HEK293 (cell line): ENCODE measurements at regions not wholly inside any gene's neighbourhood (a gene's known extent, or its start where the extent isn't known, plus 50 kb on each side); places are given as distances from the start of the nearest gene placed in this dataset.

Experiments
- CTCF ChIA-PET: fragments of 350-600 bp; formaldehyde crosslinking; extraction: SDS; loops from one replicate; lab custom pipeline; 2021; ENCODE audit warnings: antibody characterized with exemption; lab: Yijun Ruan, JAX
- POLR2A ChIA-PET: fragments of 300-600 bp; formaldehyde crosslinking; extraction: SDS; loops from one replicate; lab custom pipeline; 2020; ENCODE audit warnings: antibody characterized with exemption, inconsistent platforms; lab: Yijun Ruan, JAX
- H3K27ac ChIP-seq: fragments of 200-500 bp; sonication (Bioruptor generic); 2 replicates; pipeline ENCODE4 v1.5.1; 2014; ENCODE audit warnings: low read depth, low read length, control low read depth, inconsistent platforms; ENCODE audit errors: extremely low read depth
- H3K36me3 ChIP-seq, 2 experiments: fragments of 200-500 bp in 1 of 2; sonication (Bioruptor generic) in 1 of 2; 1 replicate in 1 of 2; 2 replicates in 1 of 2; pipeline ENCODE4 v1.5.1; 2014 to 2017; ENCODE audit warnings: inconsistent platforms in 2 of 2, low read length in 2 of 2; ENCODE audit not compliant: control insufficient read depth in 2 of 2, insufficient read depth in 1 of 2
- H3K4me1 ChIP-seq: fragments of 200-500 bp; sonication (Bioruptor generic); 2 replicates; pipeline ENCODE4 v1.5.1; 2014; ENCODE audit warnings: mild to moderate bottlenecking, low read length, inconsistent platforms; ENCODE audit not compliant: control insufficient read depth, insufficient read depth
- H3K4me3 ChIP-seq: 2 replicates; pipeline ENCODE4 v1.5.1; 2011; ENCODE audit warnings: low read depth, mild to moderate bottlenecking, control low read depth, low read length, moderate library complexity
- H3K9me3 ChIP-seq: fragments of 200-500 bp; sonication (Bioruptor generic); 2 replicates; pipeline ENCODE4 v1.5.1; 2014; ENCODE audit warnings: low read depth, low read length, inconsistent platforms; ENCODE audit not compliant: control insufficient read depth, insufficient read depth
- EGR2 ChIP-seq: fragments of 450-650 bp; formaldehyde crosslinking; IDR thresholded peaks from 2 replicates; pipeline ENCODE4 v1.5.1; 2016; ENCODE audit warnings: low read depth, missing biosample characterization, missing genetic modification characterization
- HOXD13 ChIP-seq: sonication (generic); formaldehyde crosslinking; IDR thresholded peaks from 2 replicates; pipeline ENCODE4 v1.8.0; 2022; ENCODE audit warnings: missing genetic modification reagents, borderline replicate concordance
- KLF9 ChIP-seq: fragments of 450-650 bp; formaldehyde crosslinking; IDR thresholded peaks from 2 replicates; pipeline ENCODE4 v1.5.1; 2016; ENCODE audit warnings: missing biosample characterization, missing genetic modification characterization, low read depth
- ZNF10 ChIP-seq: fragments of 450-650 bp; formaldehyde crosslinking; IDR thresholded peaks from 2 replicates; pipeline ENCODE4 v1.5.1; 2017; ENCODE audit warnings: missing biosample characterization, missing genetic modification characterization
- ZNF146 ChIP-seq: fragments of 450-650 bp; formaldehyde crosslinking; IDR thresholded peaks from 2 replicates; pipeline ENCODE4 v1.5.1; 2016; ENCODE audit warnings: missing biosample characterization, missing genetic modification characterization
- ZNF169 ChIP-seq: fragments of 450-650 bp; formaldehyde crosslinking; IDR thresholded peaks from 2 replicates; pipeline ENCODE4 v1.5.1; 2016; ENCODE audit warnings: missing biosample characterization, missing genetic modification characterization
- ZNF202 ChIP-seq: fragments of 450-650 bp; formaldehyde crosslinking; IDR thresholded peaks from 2 replicates; pipeline ENCODE4 v1.5.1; 2016; ENCODE audit warnings: missing biosample characterization, missing genetic modification characterization, borderline replicate concordance
- ZNF214 ChIP-seq: fragments of 450-650 bp; formaldehyde crosslinking; IDR thresholded peaks from 2 replicates; pipeline ENCODE4 v1.5.1; 2017; ENCODE audit warnings: missing biosample characterization, mild to moderate bottlenecking, missing genetic modification characterization, borderline replicate concordance
- ZNF248 ChIP-seq: fragments of 450-650 bp; formaldehyde crosslinking; IDR thresholded peaks from 2 replicates; pipeline ENCODE4 v1.5.1; 2017; ENCODE audit warnings: missing biosample characterization, missing genetic modification characterization
- ZNF26 ChIP-seq: fragments of 450-650 bp; formaldehyde crosslinking; IDR thresholded peaks from 2 replicates; pipeline ENCODE4 v1.5.1; 2016; ENCODE audit warnings: missing biosample characterization, missing genetic modification characterization
- ZNF302 ChIP-seq: fragments of 450-650 bp; formaldehyde crosslinking; IDR thresholded peaks from 2 replicates; pipeline ENCODE4 v1.5.1; 2016; ENCODE audit warnings: missing biosample characterization, missing genetic modification characterization, low read depth
- ZNF362 ChIP-seq: fragments of 450-650 bp; formaldehyde crosslinking; IDR thresholded peaks from 2 replicates; pipeline ENCODE4 v1.5.1; 2016; ENCODE audit warnings: missing biosample characterization, missing genetic modification characterization
- ZNF433 ChIP-seq: fragments of 450-650 bp; formaldehyde crosslinking; IDR thresholded peaks from 2 replicates; pipeline ENCODE4 v1.5.1; 2016; ENCODE audit warnings: missing biosample characterization, missing genetic modification characterization, low read depth
- ZNF544 ChIP-seq: fragments of 450-650 bp; formaldehyde crosslinking; IDR thresholded peaks from 2 replicates; pipeline ENCODE4 v1.5.0; 2017; ENCODE audit warnings: missing biosample characterization, missing genetic modification characterization
- ZNF561 ChIP-seq: fragments of 450-650 bp; IDR thresholded peaks from 2 replicates; pipeline ENCODE4 v1.5.1; 2018; ENCODE audit warnings: missing biosample characterization, missing genetic modification characterization, borderline replicate concordance
- ZNF621 ChIP-seq: fragments of 450-650 bp; formaldehyde crosslinking; IDR thresholded peaks from 2 replicates; pipeline ENCODE4 v1.5.1; 2017; ENCODE audit warnings: missing biosample characterization, missing genetic modification characterization
- ZNF623 ChIP-seq: fragments of 450-650 bp; formaldehyde crosslinking; IDR thresholded peaks from 2 replicates; pipeline ENCODE4 v1.5.1; 2016; ENCODE audit warnings: missing biosample characterization, missing genetic modification characterization
- ZNF654 ChIP-seq: fragments of 450-650 bp; formaldehyde crosslinking; IDR thresholded peaks from 2 replicates; pipeline ENCODE4 v1.5.1; 2016; ENCODE audit warnings: low read depth, missing biosample characterization, missing genetic modification characterization
- ZNF830 ChIP-seq: fragments of 450-650 bp; IDR thresholded peaks from 2 replicates; pipeline ENCODE4 v1.5.0; 2018; ENCODE audit warnings: missing biosample characterization, missing genetic modification characterization, low read depth, mild to moderate bottlenecking, moderate library complexity
- ZNF843 ChIP-seq: fragments of 450-650 bp; formaldehyde crosslinking; IDR thresholded peaks from 2 replicates; pipeline ENCODE4 v1.5.1; 2016; ENCODE audit warnings: missing biosample characterization, missing genetic modification characterization

GRCh38 chr4:97013711-97014110 is 1129.6 kb downstream of the STPG2 start:
- no peak overlapping the region for H3K27ac ChIP-seq
- H3K36me3 ChIP-seq = no peaks in the 10 kb centered on the region
- H3K9me3 ChIP-seq = no peaks in the 10 kb centered on the region
- no peak for TF ChIP-seq HOXD13
- TF ChIP-seq ZNF169 = no peak
- no peak for TF ChIP-seq KLF9 (tag by site-specific recombination)
- no peak for TF ChIP-seq ZNF302
- no peaks in the 10 kb centered on the region for H3K4me1 ChIP-seq
- no peak overlapping the region for H3K4me3 ChIP-seq
- ChIA-PET CTCF (no interaction called here), POLR2A (no interaction called here)

- TF ChIP-seq ZNF621 (no peak), ZNF26 (no peak), ZNF843 (tag by site-specific recombination) (no peak), ZNF362 (tag by site-specific recombination) (no peak), ZNF561 (tag by site-specific recombination) (no peak), ZNF10 (tag by site-specific recombination) (no peak), ZNF202 (no peak)
- no peaks in the 10 kb centered on the region for H3K4me1 ChIP-seq
- H3K9me3 ChIP-seq = no peaks in the 10 kb centered on the region
- CTCF ChIA-PET = no interaction called here
- POLR2A ChIA-PET = no interaction called here
- no peak overlapping the region for H3K27ac ChIP-seq
- H3K4me3 ChIP-seq = no peak overlapping the region
- no peaks in the 10 kb centered on the region for H3K36me3 ChIP-seq
Observed at GRCh38 chr4:97015301-97015700, 1128.0 kb downstream of the STPG2 start.

GRCh38 chr4:97016186-97016907 is 1126.9 kb downstream of the STPG2 start:
- CTCF ChIA-PET = interaction anchor here (0.7 kb wide), 1 partner anchor 667 kb away, joined by 3 read pairs; no protein-coding TSS in a partner anchor
- H3K36me3 ChIP-seq = no peaks in the 10 kb centered on the region
- TF ChIP-seq ZNF830 (tag by site-specific recombination) (no peak), ZNF561 (tag by site-specific recombination) (no peak), ZNF146 (tag by site-specific recombination) (no peak), EGR2 (tag by site-specific recombination) (no peak), HOXD13 (no peak), ZNF654 (no peak), ZNF214 (no peak), ZNF169 (no peak), ZNF623 (tag by site-specific recombination) (no peak), ZNF248 (tag by site-specific recombination) (no peak), ZNF544 (tag by site-specific recombination) (no peak), ZNF433 (tag by site-specific recombination) (no peak)
- TF ChIP-seq, all 188 proteins: peak for 0
- H3K4me1 ChIP-seq = no peaks in the 10 kb centered on the region
- POLR2A ChIA-PET = no interaction called here
- H3K27ac ChIP-seq = no peak overlapping the region
- no peak overlapping the region for H3K4me3 ChIP-seq
- H3K9me3 ChIP-seq = no peaks in the 10 kb centered on the region
